A673 (cell line): ENCODE measurements at regions not wholly inside any gene's neighbourhood (a gene's known extent, or its start where the extent isn't known, plus 50 kb on each side); places are given as distances from the start of the nearest gene placed in this dataset.

Experiments
- BruUV-seq: library from RNA; stranded (reverse); fragments of 400-500 nt; replicated peaks from 2 replicates; lab custom pipeline; 2021; lab: Mats Ljungman, UMichigan
- CTCF ChIA-PET: fragments of 300-600 bp; sonication (Branson Sonifier 250); formaldehyde crosslinking; loops from one replicate; lab custom pipeline; 2022; ENCODE audit warnings: antibody characterized with exemption; lab: Charles Lee
- POLR2A ChIA-PET: fragments of 300-600 bp; sonication (Branson Sonifier 250); formaldehyde crosslinking; loops from one replicate; lab custom pipeline; 2022; ENCODE audit warnings: antibody characterized with exemption; ENCODE audit not compliant: low non-redundant PET; lab: Charles Lee
- DNase-seq: peaks from one replicate; pipeline ENCODE4 v3.0.0-alpha.2; 2015; ENCODE audit warnings: low spot score
- H3K27ac ChIP-seq: fragments of 200-600 bp; sonication (generic); 2 replicates; pipeline ENCODE4 v1.5.1; 2016; ENCODE audit warnings: mixed run types, low read depth, mild to moderate bottlenecking, mixed read lengths, antibody characterized with exemption, low read length; ENCODE audit not compliant: poor library complexity, severe bottlenecking
- H3K27me3 ChIP-seq: fragments of 200-600 bp; sonication (generic); replicated peaks from 2 replicates; pipeline ENCODE4 v1.6.1; 2017; ENCODE audit warnings: mixed run types, low read depth, mild to moderate bottlenecking, mixed read lengths, antibody characterized with exemption, low read length; ENCODE audit not compliant: insufficient read depth, poor library complexity
- H3K36me3 ChIP-seq: fragments of 200-600 bp; sonication (generic); 2 replicates; pipeline ENCODE4 v1.6.1; 2016; ENCODE audit warnings: mixed run types, mild to moderate bottlenecking, mixed read lengths, antibody characterized with exemption, low read length; ENCODE audit not compliant: insufficient read depth, poor library complexity, severe bottlenecking
- H3K4me1 ChIP-seq: fragments of 200-600 bp; sonication (generic); 2 replicates; pipeline ENCODE4 v1.6.1; 2017; ENCODE audit warnings: mixed run types, mild to moderate bottlenecking, mixed read lengths, antibody characterized with exemption, low read length; ENCODE audit not compliant: insufficient read depth, poor library complexity, severe bottlenecking
- H3K4me3 ChIP-seq: fragments of 200-600 bp; sonication (generic); 2 replicates; pipeline ENCODE4 v1.5.1; 2016; ENCODE audit warnings: low read depth, mixed run types, mild to moderate bottlenecking, mixed read lengths, low read length; ENCODE audit not compliant: poor library complexity, severe bottlenecking
- H3K9me3 ChIP-seq: fragments of 200-600 bp; sonication (generic); 2 replicates; pipeline ENCODE4 v1.6.1; 2016; ENCODE audit warnings: mixed run types, low read depth, mild to moderate bottlenecking, mixed read lengths, antibody characterized with exemption, low read length; ENCODE audit not compliant: poor library complexity, severe bottlenecking
- CTCF ChIP-seq: fragments of 300-800, 200-600 bp; sonication (generic); conservative IDR thresholded peaks from 2 replicates; pipeline ENCODE4 v1.5.1; 2017; ENCODE audit warnings: low read depth, mild to moderate bottlenecking, antibody characterized with exemption, low read length, moderate library complexity, mixed read lengths
- EZH2 ChIP-seq: fragments of 200-600 bp; sonication (generic); IDR thresholded peaks from 2 replicates; pipeline ENCODE4 v1.6.1; 2017; ENCODE audit warnings: borderline replicate concordance, low read depth, mild to moderate bottlenecking, mixed read lengths, antibody characterized with exemption, low read length; ENCODE audit not compliant: poor library complexity, severe bottlenecking
- intact Hi-C: fragments of 100-400 bp; cut with micrococcal nuclease; formaldehyde crosslinking; loops from one replicate; pipeline ENCODE4 v1.10.0; 2022; ENCODE audit not compliant: unreplicated experiment

GRCh38 chr6:113564371-113565171, 292.6 kb upstream of the MARCKS start:
- TF ChIP-seq CTCF (0 out of 2 replicates have a peak, but pooled peaks have one; percentile 20), EZH2 (no peak)
- Histone ChIP-seq H3K27ac (no peak overlapping the region), H3K4me3 (peak overlapping the region; percentile 13), H3K9me3 (no peaks in the 10 kb centered on the region), H3K36me3 (no peaks in the 10 kb centered on the region), H3K4me1 (peaks cover 15% of the 10 kb centered on the region), H3K27me3 (no peaks in the 10 kb centered on the region)
- no TSS peak for BruUV-seq
- DNase-seq, result peak; percentile 94
- ChIA-PET POLR2A (no interaction called here), CTCF (no interaction called here)
- intact Hi-C loops, result loop anchor here (5.0 kb wide), 1 partner anchor 293 kb away; the partner anchor contains the start of gene MARCKS

GRCh38 chr6:113565306-113565705, 291.8 kb upstream of the MARCKS start:
- no peak overlapping the region for H3K4me3 ChIP-seq
- H3K27me3 ChIP-seq, result no peaks in the 10 kb centered on the region
- ChIA-PET CTCF (no interaction called here), POLR2A (no interaction called here)
- H3K36me3 ChIP-seq, result no peaks in the 10 kb centered on the region
- TF ChIP-seq CTCF, result no peak
- no peak for TF ChIP-seq EZH2
- no peak overlapping the region for H3K27ac ChIP-seq
- peaks cover 15% of the 10 kb centered on the region for H3K4me1 ChIP-seq
- no peaks in the 10 kb centered on the region for H3K9me3 ChIP-seq
- DNase-seq, result no peak
- BruUV-seq, result no TSS peak
- intact Hi-C loops, result no loop called here

GRCh38 chr6:113570161-113570560, 287.0 kb upstream of the MARCKS start:
- intact Hi-C loops, result no loop called here

More at GRCh38 chr6:113570161-113570560, 287.0 kb upstream of the MARCKS start:
- POLR2A ChIA-PET, result no interaction called here
- no peak overlapping the region for H3K27ac ChIP-seq
- peaks cover 4% of the 10 kb centered on the region for H3K4me1 ChIP-seq
- CTCF ChIA-PET, result no interaction called here
- H3K4me3 ChIP-seq, result no peak overlapping the region
- no peaks in the 10 kb centered on the region for H3K27me3 ChIP-seq
- no peak for DNase-seq
- no peaks in the 10 kb centered on the region for H3K9me3 ChIP-seq
- no TSS peak for BruUV-seq
- no peak for TF ChIP-seq CTCF
- TF ChIP-seq EZH2, result no peak
- no peaks in the 10 kb centered on the region for H3K36me3 ChIP-seq
